ENCODE measurements at regions not wholly inside any gene's neighbourhood (a gene's known extent, or its start where the extent isn't known, plus 50 kb on each side); places are given as distances from the start of the nearest gene placed in this dataset.
A peak's percentile ranks its signal among the peaks of the same experiment; 100 is the strongest.

GRCh38 chr3:177519588-177519987 lies 322.3 kb upstream of the TBL1XR1 start:
- BruUV-seq (replicated peaks), result no TSS peak
- CTCF ChIA-PET, result interaction anchor here (1.0 kb wide), 1 partner anchor 76 kb away, joined by 6 read pairs; no protein-coding TSS in a partner anchor
- no peaks in the 10 kb centered on the region for H3K27me3 Mint-ChIP-seq (ENCODE audit: unreplicated experiment)

GRCh38 chr3:177521305-177521704 lies 324.0 kb upstream of the TBL1XR1 start:
- CTCF ChIA-PET, result interaction anchor here (0.6 to 1.6 kb wide), 13 partner anchors 48 to 864 kb away, joined by 3 to 9 read pairs (median 4); no protein-coding TSS in a partner anchor
- TF ChIP-seq CTCF (IDR thresholded peaks at IDR 0.05; ENCODE audit: unreplicated experiment), result peak; percentile 72

More at GRCh38 chr3:177519588-177519987, 322.3 kb upstream of the TBL1XR1 start:
- no peak overlapping the region for H3K4me3 Mint-ChIP-seq (ENCODE audit: low read depth, unreplicated experiment)
- peaks cover 15% of the 10 kb centered on the region for H3K36me3 Mint-ChIP-seq (ENCODE audit: insufficient read depth, unreplicated experiment)
- no peak overlapping the region for H3K27ac Mint-ChIP-seq (ENCODE audit: unreplicated experiment)
- peaks cover 26% of the 10 kb centered on the region for H3K4me1 Mint-ChIP-seq (ENCODE audit: low read depth, unreplicated experiment)
- TF ChIP-seq CTCF (IDR thresholded peaks at IDR 0.05; ENCODE audit: unreplicated experiment), result no peak
- DNase-seq, result no peak
- intact Hi-C loops (cut with micrococcal nuclease; ENCODE audit: unreplicated experiment), result no loop called here
- H3K9me3 Mint-ChIP-seq (ENCODE audit: low read depth, unreplicated experiment), result no peaks in the 10 kb centered on the region

GRCh38 chr3:177522051-177522450 lies 324.8 kb upstream of the TBL1XR1 start:
- H3K9me3 Mint-ChIP-seq (ENCODE audit: low read depth, unreplicated experiment), result no peaks in the 10 kb centered on the region
- intact Hi-C loops (cut with micrococcal nuclease; ENCODE audit: unreplicated experiment), result loop anchor here (5.0 kb wide), 7 partner anchors 80 to 635 kb away; partner anchors contain the start of gene TBL1XR1
- H3K4me1 Mint-ChIP-seq (ENCODE audit: low read depth, unreplicated experiment), result peaks cover 41% of the 10 kb centered on the region
- TF ChIP-seq CTCF (IDR thresholded peaks at IDR 0.05; ENCODE audit: unreplicated experiment), result no peak
- peaks cover 15% of the 10 kb centered on the region for H3K36me3 Mint-ChIP-seq (ENCODE audit: insufficient read depth, unreplicated experiment)
- H3K27me3 Mint-ChIP-seq (ENCODE audit: unreplicated experiment), result no peaks in the 10 kb centered on the region
- CTCF ChIA-PET, result interaction anchor here (1.0 to 3.1 kb wide), 6 partner anchors 68 to 471 kb away, joined by 4 to 10 read pairs (median 6); no protein-coding TSS in a partner anchor
- H3K27ac Mint-ChIP-seq (ENCODE audit: unreplicated experiment), result peak overlapping the region; percentile 18
- no peak overlapping the region for H3K4me3 Mint-ChIP-seq (ENCODE audit: low read depth, unreplicated experiment)
- no peak for DNase-seq
- BruUV-seq (replicated peaks), result no TSS peak

More at GRCh38 chr3:177521305-177521704, 324.0 kb upstream of the TBL1XR1 start:
- intact Hi-C loops (cut with micrococcal nuclease; ENCODE audit: unreplicated experiment), result loop anchor here (1.0 to 5.0 kb wide), 11 partner anchors 81 to 864 kb away; partner anchors contain the start of gene TBL1XR1
- peak; percentile 92 for DNase-seq
- no TSS peak for BruUV-seq (replicated peaks)
- no peak overlapping the region for H3K27ac Mint-ChIP-seq (ENCODE audit: unreplicated experiment)
- H3K36me3 Mint-ChIP-seq (ENCODE audit: insufficient read depth, unreplicated experiment), result peaks cover 15% of the 10 kb centered on the region
- no peak overlapping the region for H3K4me3 Mint-ChIP-seq (ENCODE audit: low read depth, unreplicated experiment)
- H3K9me3 Mint-ChIP-seq (ENCODE audit: low read depth, unreplicated experiment), result no peaks in the 10 kb centered on the region
- H3K4me1 Mint-ChIP-seq (ENCODE audit: low read depth, unreplicated experiment), result peaks cover 37% of the 10 kb centered on the region
- H3K27me3 Mint-ChIP-seq (ENCODE audit: unreplicated experiment), result no peaks in the 10 kb centered on the region

GRCh38 chr3:177523067-177523675 lies 325.9 kb upstream of the TBL1XR1 start:
- CTCF ChIA-PET, result interaction anchor here (0.5 to 3.1 kb wide), 10 partner anchors 12 to 862 kb away, joined by 3 to 10 read pairs (median 4); no protein-coding TSS in a partner anchor
- H3K4me1 Mint-ChIP-seq (ENCODE audit: low read depth, unreplicated experiment), result peaks cover 52% of the 10 kb centered on the region
- no peaks in the 10 kb centered on the region for H3K27me3 Mint-ChIP-seq (ENCODE audit: unreplicated experiment)
- no peak overlapping the region for H3K4me3 Mint-ChIP-seq (ENCODE audit: low read depth, unreplicated experiment)
- H3K27ac Mint-ChIP-seq (ENCODE audit: unreplicated experiment), result peak overlapping the region; percentile 82
- TF ChIP-seq CTCF (IDR thresholded peaks at IDR 0.05; ENCODE audit: unreplicated experiment), result no peak
- BruUV-seq (replicated peaks), result no TSS peak
- intact Hi-C loops (cut with micrococcal nuclease; ENCODE audit: unreplicated experiment), result loop anchor here (5.0 kb wide), 7 partner anchors 79 to 634 kb away; partner anchors contain the start of gene TBL1XR1
- no peak for DNase-seq
- peaks cover 15% of the 10 kb centered on the region for H3K36me3 Mint-ChIP-seq (ENCODE audit: insufficient read depth, unreplicated experiment)
- H3K9me3 Mint-ChIP-seq (ENCODE audit: low read depth, unreplicated experiment), result no peaks in the 10 kb centered on the region

Measured in Calu3 (cell line).